HCT116 (cell line): ENCODE measurements at regions not wholly inside any gene's neighbourhood (a gene's known extent, or its start where the extent isn't known, plus 50 kb on each side); places are given as distances from the start of the nearest gene placed in this dataset.

Experiments used
- CEBPB ChIP-seq: IDR thresholded peaks from 2 replicates; pipeline ENCODE4 v1.6.1; 2012; ENCODE audit warnings: low read depth
- CTCF ChIP-seq, 3 experiments: fragments of 200-600 bp in 1 of 3; sonication (generic) in 1 of 3; IDR thresholded peaks in 2 of 3; conservative IDR thresholded peaks in 1 of 3; 2 replicates each; pipeline ENCODE4 v1.5.1; 2012 to 2017; ENCODE audit warnings: low read depth in 2 of 3, low read length in 2 of 3, antibody characterized with exemption in 1 of 3, borderline replicate concordance in 1 of 3, control low read depth in 1 of 3, mild to moderate bottlenecking in 1 of 3, mixed read lengths in 1 of 3, mixed run types in 1 of 3, moderate library complexity in 1 of 3; ENCODE audit not compliant: insufficient read depth in 1 of 3
- EZH2 ChIP-seq: fragments of 200-600 bp; sonication (generic); IDR thresholded peaks from 2 replicates; pipeline ENCODE4 v1.6.1; 2017; ENCODE audit warnings: antibody characterized with exemption, mixed run types
- JUND ChIP-seq: IDR thresholded peaks from 2 replicates; pipeline ENCODE4 v1.6.1; 2012
- POLR2A ChIP-seq: IDR thresholded peaks from 2 replicates; pipeline ENCODE4 v1.7.0; 2011; ENCODE audit warnings: borderline replicate concordance; ENCODE audit not compliant: insufficient read depth, insufficient read length; ENCODE audit errors: extremely low read depth
- POLR2AphosphoS5 ChIP-seq: IDR thresholded peaks from 2 replicates; pipeline ENCODE4 v1.6.1; 2011; ENCODE audit warnings: mild to moderate bottlenecking, low read depth, low read length, moderate library complexity
- RAD21 ChIP-seq: IDR thresholded peaks from 2 replicates; pipeline ENCODE4 v1.6.1; 2012; ENCODE audit warnings: low read depth, mild to moderate bottlenecking
- SIN3A ChIP-seq: IDR thresholded peaks from 2 replicates; pipeline ENCODE4 v1.6.1; 2012; ENCODE audit warnings: low read depth
- SP1 ChIP-seq: IDR thresholded peaks from 2 replicates; pipeline ENCODE4 v1.6.1; 2012; ENCODE audit warnings: low read depth
- TCF7L2 ChIP-seq: IDR thresholded peaks from 2 replicates; pipeline ENCODE4 v1.7.0; 2011; ENCODE audit warnings: borderline replicate concordance, inconsistent platforms; ENCODE audit not compliant: insufficient read depth, insufficient read length; ENCODE audit errors: extremely low read depth
- YY1 ChIP-seq: IDR thresholded peaks from 2 replicates; pipeline ENCODE4 v1.6.1; 2011; ENCODE audit warnings: low read length, low read depth, moderate library complexity, mild to moderate bottlenecking; ENCODE audit not compliant: insufficient replicate concordance; ENCODE audit errors: extremely low read depth
- ZFX ChIP-seq: fragments of 450-650 bp; IDR thresholded peaks from 2 replicates; pipeline ENCODE4 v1.6.1; 2017
- TF ChIP-seq, protein P1 (sequence below): IDR thresholded peaks from 2 replicates; pipeline ENCODE4 v1.6.1; 2012
- TF ChIP-seq, protein P2 (sequence below): IDR thresholded peaks from 2 replicates; pipeline ENCODE4 v1.6.1; 2012; ENCODE audit warnings: low read depth

DNA sequence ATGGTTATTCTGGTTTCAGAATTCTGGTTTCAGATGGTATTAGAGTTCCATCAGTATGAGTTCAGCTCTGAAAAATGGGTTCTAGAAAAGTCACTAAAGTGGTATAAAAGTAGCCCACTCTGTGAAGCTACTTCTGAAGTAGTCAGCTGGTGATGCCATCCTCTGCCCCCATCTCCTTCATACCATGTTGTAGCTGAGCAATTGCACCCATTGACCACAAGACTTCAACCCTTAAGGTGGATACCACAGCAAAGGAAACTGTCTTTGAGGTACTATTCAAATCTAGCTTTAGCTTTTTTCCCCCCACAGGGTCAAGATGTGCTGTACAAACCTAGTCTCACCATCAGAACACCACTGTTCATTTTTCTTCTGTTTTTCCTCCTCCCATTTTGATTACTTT is 444.9 kb downstream of the DMAC1 start:
- no peak for TF ChIP-seq YY1
- TF ChIP-seq POLR2A = no peak
- TF ChIP-seq SIN3A = no peak
- TF ChIP-seq RAD21 = no peak
- TF ChIP-seq CTCF (IDR thresholded peaks at IDR 0.05 in 2 of 3, conservative IDR thresholded peaks at IDR 0.05 in 1 of 3; ENCODE audit: borderline replicate concordance in 1 of 3, insufficient read depth in 1 of 3, low read depth in 2 of 3, low read length in 2 of 3) = no peak
- TF ChIP-seq EZH2 = no peak
- TF ChIP-seq, protein P1, sequence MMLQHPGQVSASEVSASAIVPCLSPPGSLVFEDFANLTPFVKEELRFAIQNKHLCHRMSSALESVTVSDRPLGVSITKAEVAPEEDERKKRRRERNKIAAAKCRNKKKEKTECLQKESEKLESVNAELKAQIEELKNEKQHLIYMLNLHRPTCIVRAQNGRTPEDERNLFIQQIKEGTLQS = no peak
- no peak for TF ChIP-seq CEBPB
- TF ChIP-seq, protein P2, sequence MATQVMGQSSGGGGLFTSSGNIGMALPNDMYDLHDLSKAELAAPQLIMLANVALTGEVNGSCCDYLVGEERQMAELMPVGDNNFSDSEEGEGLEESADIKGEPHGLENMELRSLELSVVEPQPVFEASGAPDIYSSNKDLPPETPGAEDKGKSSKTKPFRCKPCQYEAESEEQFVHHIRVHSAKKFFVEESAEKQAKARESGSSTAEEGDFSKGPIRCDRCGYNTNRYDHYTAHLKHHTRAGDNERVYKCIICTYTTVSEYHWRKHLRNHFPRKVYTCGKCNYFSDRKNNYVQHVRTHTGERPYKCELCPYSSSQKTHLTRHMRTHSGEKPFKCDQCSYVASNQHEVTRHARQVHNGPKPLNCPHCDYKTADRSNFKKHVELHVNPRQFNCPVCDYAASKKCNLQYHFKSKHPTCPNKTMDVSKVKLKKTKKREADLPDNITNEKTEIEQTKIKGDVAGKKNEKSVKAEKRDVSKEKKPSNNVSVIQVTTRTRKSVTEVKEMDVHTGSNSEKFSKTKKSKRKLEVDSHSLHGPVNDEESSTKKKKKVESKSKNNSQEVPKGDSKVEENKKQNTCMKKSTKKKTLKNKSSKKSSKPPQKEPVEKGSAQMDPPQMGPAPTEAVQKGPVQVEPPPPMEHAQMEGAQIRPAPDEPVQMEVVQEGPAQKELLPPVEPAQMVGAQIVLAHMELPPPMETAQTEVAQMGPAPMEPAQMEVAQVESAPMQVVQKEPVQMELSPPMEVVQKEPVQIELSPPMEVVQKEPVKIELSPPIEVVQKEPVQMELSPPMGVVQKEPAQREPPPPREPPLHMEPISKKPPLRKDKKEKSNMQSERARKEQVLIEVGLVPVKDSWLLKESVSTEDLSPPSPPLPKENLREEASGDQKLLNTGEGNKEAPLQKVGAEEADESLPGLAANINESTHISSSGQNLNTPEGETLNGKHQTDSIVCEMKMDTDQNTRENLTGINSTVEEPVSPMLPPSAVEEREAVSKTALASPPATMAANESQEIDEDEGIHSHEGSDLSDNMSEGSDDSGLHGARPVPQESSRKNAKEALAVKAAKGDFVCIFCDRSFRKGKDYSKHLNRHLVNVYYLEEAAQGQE = no peak
- TF ChIP-seq TCF7L2 = no peak
- TF ChIP-seq SP1 = no peak
- TF ChIP-seq POLR2AphosphoS5 = no peak
- TF ChIP-seq ZFX = no peak
- no peak for TF ChIP-seq JUND
